A673 (cell line): ENCODE measurements at regions not wholly inside any gene's neighbourhood (a gene's known extent, or its start where the extent isn't known, plus 50 kb on each side); places are given as distances from the start of the nearest gene placed in this dataset.

Experiments
- EZH2 ChIP-seq: fragments of 200-600 bp; sonication (generic); IDR thresholded peaks from 2 replicates; pipeline ENCODE4 v1.6.1; 2017; ENCODE audit warnings: borderline replicate concordance, low read depth, mild to moderate bottlenecking, mixed read lengths, antibody characterized with exemption, low read length; ENCODE audit not compliant: poor library complexity, severe bottlenecking
- TF ChIP-seq, protein P1 (sequence below): fragments of 300-800, 200-600 bp; sonication (generic); conservative IDR thresholded peaks from 2 replicates; pipeline ENCODE4 v1.5.1; 2017; ENCODE audit warnings: low read depth, mild to moderate bottlenecking, antibody characterized with exemption, low read length, moderate library complexity, mixed read lengths

DNA sequence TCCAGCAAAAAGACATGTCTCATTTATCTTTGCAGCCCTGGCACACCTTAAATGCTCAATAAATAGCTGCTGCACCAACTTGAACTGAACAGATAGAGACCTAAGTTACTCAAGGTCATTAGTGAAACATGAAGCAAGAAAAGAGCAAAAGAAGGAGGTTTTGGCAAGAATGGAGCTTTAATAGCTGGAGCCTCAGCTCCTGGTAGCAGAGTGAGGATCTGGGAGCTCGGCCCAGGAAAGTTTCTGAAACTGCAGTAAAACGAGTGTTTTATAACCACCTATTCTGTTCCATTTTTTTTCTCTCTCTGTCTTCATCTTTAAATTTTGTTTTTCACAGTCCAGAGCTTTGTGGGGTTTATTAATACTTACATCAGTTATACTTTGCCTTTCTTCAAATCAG is 207.5 kb downstream of the SETD4 start:
- no peak for TF ChIP-seq EZH2
- TF ChIP-seq, protein P1, sequence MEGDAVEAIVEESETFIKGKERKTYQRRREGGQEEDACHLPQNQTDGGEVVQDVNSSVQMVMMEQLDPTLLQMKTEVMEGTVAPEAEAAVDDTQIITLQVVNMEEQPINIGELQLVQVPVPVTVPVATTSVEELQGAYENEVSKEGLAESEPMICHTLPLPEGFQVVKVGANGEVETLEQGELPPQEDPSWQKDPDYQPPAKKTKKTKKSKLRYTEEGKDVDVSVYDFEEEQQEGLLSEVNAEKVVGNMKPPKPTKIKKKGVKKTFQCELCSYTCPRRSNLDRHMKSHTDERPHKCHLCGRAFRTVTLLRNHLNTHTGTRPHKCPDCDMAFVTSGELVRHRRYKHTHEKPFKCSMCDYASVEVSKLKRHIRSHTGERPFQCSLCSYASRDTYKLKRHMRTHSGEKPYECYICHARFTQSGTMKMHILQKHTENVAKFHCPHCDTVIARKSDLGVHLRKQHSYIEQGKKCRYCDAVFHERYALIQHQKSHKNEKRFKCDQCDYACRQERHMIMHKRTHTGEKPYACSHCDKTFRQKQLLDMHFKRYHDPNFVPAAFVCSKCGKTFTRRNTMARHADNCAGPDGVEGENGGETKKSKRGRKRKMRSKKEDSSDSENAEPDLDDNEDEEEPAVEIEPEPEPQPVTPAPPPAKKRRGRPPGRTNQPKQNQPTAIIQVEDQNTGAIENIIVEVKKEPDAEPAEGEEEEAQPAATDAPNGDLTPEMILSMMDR = no peak
